Retinal pigment epithelial cell (primary cell): ENCODE measurements at regions not wholly inside any gene's neighbourhood (a gene's known extent, or its start where the extent isn't known, plus 50 kb on each side); places are given as distances from the start of the nearest gene placed in this dataset.

Experiments used
- DNase-seq: peaks from one replicate; pipeline ENCODE4 v3.0.0-alpha.2; 2010; ENCODE audit warnings: low read depth
- H3K4me3 ChIP-seq: 2 replicates; pipeline ENCODE4 v1.5.1; 2011; ENCODE audit warnings: mild to moderate bottlenecking, low read length, control low read depth, moderate library complexity
- CTCF ChIP-seq: conservative IDR thresholded peaks from 2 replicates; pipeline ENCODE4 v1.5.1; 2011; ENCODE audit warnings: low read depth, low read length, control low read depth, inconsistent platforms

- DNase-seq = no peak
- no peak for TF ChIP-seq CTCF
- H3K4me3 ChIP-seq = no peak overlapping the region
Measured at GRCh38 chr10:64007157-64007556, 486.0 kb downstream of the REEP3 start.

GRCh38 chr10:64010711-64011110, 489.5 kb downstream of the REEP3 start:
- H3K4me3 ChIP-seq = no peak overlapping the region
- no peak for DNase-seq
- TF ChIP-seq CTCF = no peak

- no peak for DNase-seq
- no peak for TF ChIP-seq CTCF
- no peak overlapping the region for H3K4me3 ChIP-seq
Measured at GRCh38 chr10:64011912-64012714, 490.9 kb downstream of the REEP3 start.

- no peak for TF ChIP-seq CTCF
- H3K4me3 ChIP-seq = no peak overlapping the region
- no peak for DNase-seq
Measured at GRCh38 chr10:64014281-64014680, 493.1 kb downstream of the REEP3 start.

GRCh38 chr10:64023926-64024470, 502.8 kb downstream of the REEP3 start:
- H3K4me3 ChIP-seq = no peak overlapping the region
- TF ChIP-seq CTCF = no peak
- no peak for DNase-seq

GRCh38 chr10:64033711-64034110, 512.5 kb downstream of the REEP3 start:
- no peak for TF ChIP-seq CTCF
- no peak for DNase-seq
- no peak overlapping the region for H3K4me3 ChIP-seq

- no peak for TF ChIP-seq CTCF
- no peak for DNase-seq
- H3K4me3 ChIP-seq = no peak overlapping the region
Measured at GRCh38 chr10:64036321-64036930, 515.2 kb downstream of the REEP3 start.
